ENCODE measurements at regions not wholly inside any gene's neighbourhood (a gene's known extent, or its start where the extent isn't known, plus 50 kb on each side); places are given as distances from the start of the nearest gene placed in this dataset.

- H3K4me1 ChIP-seq (ENCODE audit: control insufficient read depth, insufficient read depth, low read length), result no peaks in the 10 kb centered on the region
- TF ChIP-seq, protein P1, sequence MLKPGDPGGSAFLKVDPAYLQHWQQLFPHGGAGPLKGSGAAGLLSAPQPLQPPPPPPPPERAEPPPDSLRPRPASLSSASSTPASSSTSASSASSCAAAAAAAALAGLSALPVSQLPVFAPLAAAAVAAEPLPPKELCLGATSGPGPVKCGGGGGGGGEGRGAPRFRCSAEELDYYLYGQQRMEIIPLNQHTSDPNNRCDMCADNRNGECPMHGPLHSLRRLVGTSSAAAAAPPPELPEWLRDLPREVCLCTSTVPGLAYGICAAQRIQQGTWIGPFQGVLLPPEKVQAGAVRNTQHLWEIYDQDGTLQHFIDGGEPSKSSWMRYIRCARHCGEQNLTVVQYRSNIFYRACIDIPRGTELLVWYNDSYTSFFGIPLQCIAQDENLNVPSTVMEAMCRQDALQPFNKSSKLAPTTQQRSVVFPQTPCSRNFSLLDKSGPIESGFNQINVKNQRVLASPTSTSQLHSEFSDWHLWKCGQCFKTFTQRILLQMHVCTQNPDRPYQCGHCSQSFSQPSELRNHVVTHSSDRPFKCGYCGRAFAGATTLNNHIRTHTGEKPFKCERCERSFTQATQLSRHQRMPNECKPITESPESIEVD (tag by site-specific recombination; IDR thresholded peaks at IDR 0.05), result no peak
- TF ChIP-seq ZNF843 (tag by site-specific recombination; IDR thresholded peaks at IDR 0.05) (no peak), ZNF133 (tag by site-specific recombination; IDR thresholded peaks at IDR 0.05) (no peak), ZBTB48 (tag by site-specific recombination; IDR thresholded peaks at IDR 0.05) (no peak), ZNF114 (tag by site-specific recombination; IDR thresholded peaks at IDR 0.05) (no peak), ZNF350 (tag by site-specific recombination; IDR thresholded peaks at IDR 0.05) (no peak), ZNF426 (tag by site-specific recombination; IDR thresholded peaks at IDR 0.05) (no peak), ZNF433 (tag by site-specific recombination; IDR thresholded peaks at IDR 0.05; ENCODE audit: low read depth) (no peak), ZNF169 (tag by site-specific recombination; IDR thresholded peaks at IDR 0.05) (no peak), ELK4 (IDR thresholded peaks at IDR 0.05; ENCODE audit: borderline replicate concordance, low read depth, low read length) (no peak), ZNF248 (tag by site-specific recombination; IDR thresholded peaks at IDR 0.05) (no peak), ZNF654 (tag by site-specific recombination; IDR thresholded peaks at IDR 0.05; ENCODE audit: low read depth) (no peak), ZFHX2 (tag by site-specific recombination; conservative IDR thresholded peaks at IDR 0.05) (no peak), ZNF362 (tag by site-specific recombination; IDR thresholded peaks at IDR 0.05) (no peak), ZNF112 (tag by site-specific recombination; IDR thresholded peaks at IDR 0.05) (no peak), ZNF768 (tag by site-specific recombination; IDR thresholded peaks at IDR 0.05) (no peak)
- TF ChIP-seq, protein P2, sequence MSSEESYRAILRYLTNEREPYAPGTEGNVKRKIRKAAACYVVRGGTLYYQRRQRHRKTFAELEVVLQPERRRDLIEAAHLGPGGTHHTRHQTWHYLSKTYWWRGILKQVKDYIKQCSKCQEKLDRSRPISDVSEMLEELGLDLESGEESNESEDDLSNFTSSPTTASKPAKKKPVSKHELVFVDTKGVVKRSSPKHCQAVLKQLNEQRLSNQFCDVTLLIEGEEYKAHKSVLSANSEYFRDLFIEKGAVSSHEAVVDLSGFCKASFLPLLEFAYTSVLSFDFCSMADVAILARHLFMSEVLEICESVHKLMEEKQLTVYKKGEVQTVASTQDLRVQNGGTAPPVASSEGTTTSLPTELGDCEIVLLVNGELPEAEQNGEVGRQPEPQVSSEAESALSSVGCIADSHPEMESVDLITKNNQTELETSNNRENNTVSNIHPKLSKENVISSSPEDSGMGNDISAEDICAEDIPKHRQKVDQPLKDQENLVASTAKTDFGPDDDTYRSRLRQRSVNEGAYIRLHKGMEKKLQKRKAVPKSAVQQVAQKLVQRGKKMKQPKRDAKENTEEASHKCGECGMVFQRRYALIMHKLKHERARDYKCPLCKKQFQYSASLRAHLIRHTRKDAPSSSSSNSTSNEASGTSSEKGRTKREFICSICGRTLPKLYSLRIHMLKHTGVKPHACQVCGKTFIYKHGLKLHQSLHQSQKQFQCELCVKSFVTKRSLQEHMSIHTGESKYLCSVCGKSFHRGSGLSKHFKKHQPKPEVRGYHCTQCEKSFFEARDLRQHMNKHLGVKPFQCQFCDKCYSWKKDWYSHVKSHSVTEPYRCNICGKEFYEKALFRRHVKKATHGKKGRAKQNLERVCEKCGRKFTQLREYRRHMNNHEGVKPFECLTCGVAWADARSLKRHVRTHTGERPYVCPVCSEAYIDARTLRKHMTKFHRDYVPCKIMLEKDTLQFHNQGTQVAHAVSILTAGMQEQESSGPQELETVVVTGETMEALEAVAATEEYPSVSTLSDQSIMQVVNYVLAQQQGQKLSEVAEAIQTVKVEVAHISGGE (tag by site-specific recombination; conservative IDR thresholded peaks at IDR 0.05; ENCODE audit: low read depth), result no peak
- TF ChIP-seq, protein P3, sequence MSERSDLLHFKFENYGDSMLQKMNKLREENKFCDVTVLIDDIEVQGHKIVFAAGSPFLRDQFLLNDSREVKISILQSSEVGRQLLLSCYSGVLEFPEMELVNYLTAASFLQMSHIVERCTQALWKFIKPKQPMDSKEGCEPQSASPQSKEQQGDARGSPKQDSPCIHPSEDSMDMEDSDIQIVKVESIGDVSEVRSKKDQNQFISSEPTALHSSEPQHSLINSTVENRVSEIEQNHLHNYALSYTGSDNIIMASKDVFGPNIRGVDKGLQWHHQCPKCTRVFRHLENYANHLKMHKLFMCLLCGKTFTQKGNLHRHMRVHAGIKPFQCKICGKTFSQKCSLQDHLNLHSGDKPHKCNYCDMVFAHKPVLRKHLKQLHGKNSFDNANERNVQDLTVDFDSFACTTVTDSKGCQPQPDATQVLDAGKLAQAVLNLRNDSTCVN (tag by site-specific recombination; optimal IDR thresholded peaks at IDR 0.05), result no peak
- H3K9me3 ChIP-seq (ENCODE audit: control insufficient read depth, insufficient read depth, low read depth, low read length), result no peaks in the 10 kb centered on the region
- no peak overlapping the region for H3K27ac ChIP-seq (ENCODE audit: extremely low read depth, low read depth, low read length)
- ChIA-PET CTCF (no interaction called here), POLR2A (no interaction called here)
- no peak overlapping the region for H3K4me3 ChIP-seq (ENCODE audit: low read depth, low read length)
- H3K36me3 ChIP-seq (ENCODE audit: control insufficient read depth in 2 of 2, insufficient read depth in 1 of 2, low read length in 2 of 2), result no peaks in the 10 kb centered on the region
Observed at GRCh38 chr18:5771343-5771742, 124.0 kb downstream of the TMEM200C start.

GRCh38 chr18:5770176-5770575 lies 125.1 kb downstream of the TMEM200C start:
- CTCF ChIA-PET, result no interaction called here
- POLR2A ChIA-PET, result no interaction called here
- no peaks in the 10 kb centered on the region for H3K9me3 ChIP-seq (ENCODE audit: control insufficient read depth, insufficient read depth, low read depth, low read length)
- TF ChIP-seq, protein P4, sequence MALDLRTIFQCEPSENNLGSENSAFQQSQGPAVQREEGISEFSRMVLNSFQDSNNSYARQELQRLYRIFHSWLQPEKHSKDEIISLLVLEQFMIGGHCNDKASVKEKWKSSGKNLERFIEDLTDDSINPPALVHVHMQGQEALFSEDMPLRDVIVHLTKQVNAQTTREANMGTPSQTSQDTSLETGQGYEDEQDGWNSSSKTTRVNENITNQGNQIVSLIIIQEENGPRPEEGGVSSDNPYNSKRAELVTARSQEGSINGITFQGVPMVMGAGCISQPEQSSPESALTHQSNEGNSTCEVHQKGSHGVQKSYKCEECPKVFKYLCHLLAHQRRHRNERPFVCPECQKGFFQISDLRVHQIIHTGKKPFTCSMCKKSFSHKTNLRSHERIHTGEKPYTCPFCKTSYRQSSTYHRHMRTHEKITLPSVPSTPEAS (tag by site-specific recombination; IDR thresholded peaks at IDR 0.05), result no peak
- TF ChIP-seq ZNF830 (tag by site-specific recombination; IDR thresholded peaks at IDR 0.05; ENCODE audit: low read depth) (no peak), ZNF785 (tag by site-specific recombination; IDR thresholded peaks at IDR 0.05) (no peak)
- TF ChIP-seq, protein P5, sequence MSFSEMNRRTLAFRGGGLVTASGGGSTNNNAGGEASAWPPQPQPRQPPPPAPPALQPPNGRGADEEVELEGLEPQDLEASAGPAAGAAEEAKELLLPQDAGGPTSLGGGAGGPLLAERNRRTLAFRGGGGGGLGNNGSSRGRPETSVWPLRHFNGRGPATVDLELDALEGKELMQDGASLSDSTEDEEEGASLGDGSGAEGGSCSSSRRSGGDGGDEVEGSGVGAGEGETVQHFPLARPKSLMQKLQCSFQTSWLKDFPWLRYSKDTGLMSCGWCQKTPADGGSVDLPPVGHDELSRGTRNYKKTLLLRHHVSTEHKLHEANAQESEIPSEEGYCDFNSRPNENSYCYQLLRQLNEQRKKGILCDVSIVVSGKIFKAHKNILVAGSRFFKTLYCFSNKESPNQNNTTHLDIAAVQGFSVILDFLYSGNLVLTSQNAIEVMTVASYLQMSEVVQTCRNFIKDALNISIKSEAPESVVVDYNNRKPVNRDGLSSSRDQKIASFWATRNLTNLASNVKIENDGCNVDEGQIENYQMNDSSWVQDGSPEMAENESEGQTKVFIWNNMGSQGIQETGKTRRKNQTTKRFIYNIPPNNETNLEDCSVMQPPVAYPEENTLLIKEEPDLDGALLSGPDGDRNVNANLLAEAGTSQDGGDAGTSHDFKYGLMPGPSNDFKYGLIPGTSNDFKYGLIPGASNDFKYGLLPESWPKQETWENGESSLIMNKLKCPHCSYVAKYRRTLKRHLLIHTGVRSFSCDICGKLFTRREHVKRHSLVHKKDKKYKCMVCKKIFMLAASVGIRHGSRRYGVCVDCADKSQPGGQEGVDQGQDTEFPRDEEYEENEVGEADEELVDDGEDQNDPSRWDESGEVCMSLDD (tag by site-specific recombination; IDR thresholded peaks at IDR 0.05), result no peak
- TF ChIP-seq, protein P3 (tag by site-specific recombination; optimal IDR thresholded peaks at IDR 0.05), result no peak

More at GRCh38 chr18:5770176-5770575, 125.1 kb downstream of the TMEM200C start:
- Histone ChIP-seq H3K4me3 (ENCODE audit: low read depth, low read length) (no peak overlapping the region), H3K4me1 (ENCODE audit: control insufficient read depth, insufficient read depth, low read length) (no peaks in the 10 kb centered on the region), H3K27ac (ENCODE audit: extremely low read depth, low read depth, low read length) (no peak overlapping the region), H3K36me3 (ENCODE audit: control insufficient read depth in 2 of 2, insufficient read depth in 1 of 2, low read length in 2 of 2) (no peaks in the 10 kb centered on the region)
